ENCODE measurements at regions not wholly inside any gene's neighbourhood (a gene's known extent, or its start where the extent isn't known, plus 50 kb on each side); places are given as distances from the start of the nearest gene placed in this dataset.

DNA sequence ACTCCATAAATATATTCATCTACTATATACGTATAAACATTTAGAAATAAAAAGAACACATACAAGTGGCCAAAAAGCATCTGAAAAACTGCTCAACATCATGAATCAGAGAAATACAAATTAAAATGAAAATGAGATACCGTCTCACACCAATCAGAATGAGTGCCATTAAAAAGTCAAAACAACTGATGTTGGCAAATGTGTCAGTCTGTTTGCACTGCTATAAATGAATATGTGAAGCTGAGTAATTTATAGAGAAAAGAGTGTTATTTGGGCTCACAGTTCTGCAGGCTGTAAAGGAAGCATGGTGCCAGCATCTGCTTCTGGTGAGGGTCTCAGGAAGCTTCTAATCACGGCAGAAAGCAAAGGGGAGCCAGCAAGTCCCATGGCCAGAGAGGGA is 620.3 kb upstream of the CCDC54 start:
- Histone ChIP-seq H3K27ac (ENCODE audit: low read length) (no peak overlapping the region), H3K4me1 (ENCODE audit: control insufficient read depth in 1 of 2, insufficient read depth in 2 of 2, low read length in 2 of 2) (no peaks in the 10 kb centered on the region), H3K9me3 (ENCODE audit: control insufficient read depth in 1 of 2, low read length in 2 of 2) (peaks cover 7 to 19% of the 10 kb centered on the region in 2 donors), H3K36me3 (ENCODE audit: control insufficient read depth in 1 of 2, insufficient read depth in 2 of 2, low read length in 2 of 2) (no peaks in the 10 kb centered on the region), H3K27me3 (ENCODE audit: low read depth, low read length) (no peaks in the 10 kb centered on the region), H3K4me3 (ENCODE audit: low read depth in 1 of 2, low read length in 2 of 2) (no peak overlapping the region)

GRCh38 chr3:106758459-106758858 is 618.8 kb upstream of the CCDC54 start:
- peaks cover 7 to 19% of the 10 kb centered on the region in 2 donors for H3K9me3 ChIP-seq (ENCODE audit: control insufficient read depth in 1 of 2, low read length in 2 of 2)

GRCh38 chr3:106759731-106760130 is 617.5 kb upstream of the CCDC54 start:
- Histone ChIP-seq H3K4me3 (ENCODE audit: low read depth in 1 of 2, low read length in 2 of 2) (no peak overlapping the region), H3K36me3 (ENCODE audit: control insufficient read depth in 1 of 2, insufficient read depth in 2 of 2, low read length in 2 of 2) (no peaks in the 10 kb centered on the region), H3K27ac (ENCODE audit: low read length) (no peak overlapping the region), H3K9me3 (ENCODE audit: control insufficient read depth in 1 of 2, low read length in 2 of 2) (peaks cover 7 to 18% of the 10 kb centered on the region in 2 donors), H3K27me3 (ENCODE audit: low read depth, low read length) (no peaks in the 10 kb centered on the region), H3K4me1 (ENCODE audit: control insufficient read depth in 1 of 2, insufficient read depth in 2 of 2, low read length in 2 of 2) (no peaks in the 10 kb centered on the region)

More at GRCh38 chr3:106758459-106758858, 618.8 kb upstream of the CCDC54 start:
- Histone ChIP-seq H3K27ac (ENCODE audit: low read length) (no peak overlapping the region), H3K4me3 (ENCODE audit: low read depth in 1 of 2, low read length in 2 of 2) (no peak overlapping the region), H3K4me1 (ENCODE audit: control insufficient read depth in 1 of 2, insufficient read depth in 2 of 2, low read length in 2 of 2) (no peaks in the 10 kb centered on the region), H3K36me3 (ENCODE audit: control insufficient read depth in 1 of 2, insufficient read depth in 2 of 2, low read length in 2 of 2) (no peaks in the 10 kb centered on the region), H3K27me3 (ENCODE audit: low read depth, low read length) (no peaks in the 10 kb centered on the region)

DNA sequence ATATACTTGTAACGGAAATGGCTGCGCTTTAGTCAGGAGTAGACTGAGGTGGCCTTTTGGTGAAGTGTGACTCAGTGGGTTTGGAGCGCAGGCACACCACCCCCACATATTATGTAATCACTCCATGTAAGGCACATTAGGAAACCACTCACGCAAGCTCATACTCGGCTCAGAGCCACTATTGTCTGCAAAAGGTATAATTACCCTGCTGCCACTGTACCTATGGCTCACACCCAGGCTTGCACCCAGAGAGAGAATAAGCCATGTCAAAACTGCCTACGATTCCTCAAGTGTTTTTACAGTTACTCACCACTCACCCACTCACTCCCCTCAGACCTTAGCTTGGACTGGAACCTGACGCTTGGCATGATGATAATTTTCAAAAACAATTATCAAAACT is 611.9 kb upstream of the CCDC54 start:
- no peak overlapping the region for H3K4me3 ChIP-seq (ENCODE audit: low read depth in 1 of 2, low read length in 2 of 2)
- H3K4me1 ChIP-seq (ENCODE audit: control insufficient read depth in 1 of 2, insufficient read depth in 2 of 2, low read length in 2 of 2): no peaks in the 10 kb centered on the region
- no peaks in the 10 kb centered on the region for H3K27me3 ChIP-seq (ENCODE audit: low read depth, low read length)
- no peak overlapping the region for H3K27ac ChIP-seq (ENCODE audit: low read length)
- H3K36me3 ChIP-seq (ENCODE audit: control insufficient read depth in 1 of 2, insufficient read depth in 2 of 2, low read length in 2 of 2): no peaks in the 10 kb centered on the region
- no peaks in the 10 kb centered on the region for H3K9me3 ChIP-seq (ENCODE audit: control insufficient read depth in 1 of 2, low read length in 2 of 2)

DNA sequence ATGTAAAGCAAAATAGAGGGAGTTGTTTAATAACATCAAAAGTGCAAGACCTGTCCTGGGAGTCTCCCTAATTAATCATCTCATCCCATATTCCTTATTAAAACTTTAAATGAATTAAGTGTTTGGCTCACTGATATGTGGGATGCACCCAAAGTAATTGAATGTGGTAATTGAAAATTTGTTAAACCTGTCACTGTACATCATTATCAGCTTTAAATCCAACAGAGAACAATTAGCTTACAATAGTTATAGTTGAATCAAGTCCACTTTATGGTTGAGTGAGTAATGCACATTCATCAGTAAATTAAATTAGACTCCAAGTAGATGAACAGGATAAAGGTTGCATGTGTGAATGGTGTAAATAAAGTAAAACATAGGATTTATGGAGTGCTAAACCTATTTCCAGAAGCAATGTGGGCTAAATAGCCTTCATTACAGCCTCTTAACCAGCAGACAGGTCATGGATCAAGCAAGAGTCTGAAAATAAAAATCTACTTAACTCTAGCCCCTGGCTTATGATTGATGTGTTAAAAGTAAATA is 608.2 kb upstream of the CCDC54 start:
- no peaks in the 10 kb centered on the region for H3K9me3 ChIP-seq (ENCODE audit: control insufficient read depth in 1 of 2, low read length in 2 of 2)
- H3K4me1 ChIP-seq (ENCODE audit: control insufficient read depth in 1 of 2, insufficient read depth in 2 of 2, low read length in 2 of 2): no peaks in the 10 kb centered on the region
- H3K4me3 ChIP-seq (ENCODE audit: low read depth in 1 of 2, low read length in 2 of 2): no peak overlapping the region
- H3K27me3 ChIP-seq (ENCODE audit: low read depth, low read length): no peaks in the 10 kb centered on the region
- H3K36me3 ChIP-seq (ENCODE audit: control insufficient read depth in 1 of 2, insufficient read depth in 2 of 2, low read length in 2 of 2): no peaks in the 10 kb centered on the region
- H3K27ac ChIP-seq (ENCODE audit: low read length): no peak overlapping the region

DNA sequence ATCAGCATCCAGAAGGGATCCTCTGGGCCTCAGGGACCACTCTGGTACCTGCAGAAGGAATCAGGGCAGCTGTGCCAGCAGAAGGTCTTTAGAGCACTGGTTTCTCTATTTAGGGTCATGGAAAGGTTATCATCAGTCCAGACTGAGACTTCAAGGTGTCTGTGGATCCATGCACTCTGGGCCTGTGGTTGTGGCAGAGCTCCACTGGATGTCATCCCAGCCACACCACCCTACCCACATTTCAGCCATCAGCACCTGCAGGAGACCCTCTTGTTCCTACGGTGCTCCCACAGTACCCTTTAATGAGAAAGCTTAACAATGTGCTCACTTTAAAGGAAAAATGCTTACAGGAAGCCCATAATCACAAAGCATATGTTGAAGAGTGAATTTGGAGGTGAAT is 603.4 kb upstream of the CCDC54 start:
- H3K27ac ChIP-seq (ENCODE audit: low read length): no peak overlapping the region
- no peaks in the 10 kb centered on the region for H3K27me3 ChIP-seq (ENCODE audit: low read depth, low read length)
- H3K36me3 ChIP-seq (ENCODE audit: control insufficient read depth in 1 of 2, insufficient read depth in 2 of 2, low read length in 2 of 2): no peaks in the 10 kb centered on the region
- H3K4me3 ChIP-seq (ENCODE audit: low read depth in 1 of 2, low read length in 2 of 2): no peak overlapping the region
- H3K4me1 ChIP-seq (ENCODE audit: control insufficient read depth in 1 of 2, insufficient read depth in 2 of 2, low read length in 2 of 2): no peaks in the 10 kb centered on the region
- H3K9me3 ChIP-seq (ENCODE audit: control insufficient read depth in 1 of 2, low read length in 2 of 2): no peaks in the 10 kb centered on the region

DNA sequence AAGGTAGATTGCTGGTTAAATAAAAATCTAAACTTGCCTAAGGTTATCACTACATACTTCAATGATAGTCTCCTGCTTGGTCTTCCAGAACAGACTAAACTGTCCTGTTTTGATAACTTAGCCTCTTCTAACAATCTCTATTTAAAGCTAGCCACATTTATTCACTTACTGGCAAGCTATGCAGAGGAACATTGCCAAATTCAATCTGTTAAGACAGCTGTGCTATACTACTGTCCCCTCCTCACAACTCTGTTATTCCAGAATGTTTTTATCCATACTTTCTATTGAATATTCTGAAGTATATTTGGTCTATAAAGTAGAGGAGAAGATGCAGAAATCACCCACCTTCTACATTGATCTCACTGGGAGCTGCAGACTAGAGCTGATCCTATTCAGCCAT is 594.0 kb upstream of the CCDC54 start:
- Histone ChIP-seq H3K4me1 (ENCODE audit: control insufficient read depth in 1 of 2, insufficient read depth in 2 of 2, low read length in 2 of 2) (no peaks in the 10 kb centered on the region), H3K9me3 (ENCODE audit: control insufficient read depth in 1 of 2, low read length in 2 of 2) (no peaks in the 10 kb centered on the region), H3K27me3 (ENCODE audit: low read depth, low read length) (no peaks in the 10 kb centered on the region), H3K36me3 (ENCODE audit: control insufficient read depth in 1 of 2, insufficient read depth in 2 of 2, low read length in 2 of 2) (no peaks in the 10 kb centered on the region), H3K27ac (ENCODE audit: low read length) (no peak overlapping the region), H3K4me3 (ENCODE audit: low read depth in 1 of 2, low read length in 2 of 2) (no peak overlapping the region)

DNA sequence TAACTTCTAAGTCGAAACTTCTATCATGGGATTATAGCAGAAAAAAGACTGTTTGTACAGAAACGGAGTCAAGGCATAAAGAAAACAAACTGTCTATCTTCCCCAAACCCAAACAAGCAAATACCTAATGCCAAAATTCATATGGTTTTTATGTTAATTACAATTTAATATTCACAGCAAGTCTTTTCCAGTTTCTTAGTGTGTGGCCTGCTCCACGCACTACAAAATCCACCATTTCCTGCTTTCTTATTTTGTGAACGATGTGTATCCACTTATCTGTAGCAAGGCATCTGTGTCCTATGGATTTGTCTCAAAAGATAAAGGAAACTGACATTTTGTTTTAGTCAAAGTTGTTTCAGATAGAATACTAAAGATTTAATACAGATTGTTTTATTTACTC is 588.0 kb upstream of the CCDC54 start:
- Histone ChIP-seq H3K27ac (ENCODE audit: low read length) (no peak overlapping the region), H3K36me3 (ENCODE audit: control insufficient read depth in 1 of 2, insufficient read depth in 2 of 2, low read length in 2 of 2) (no peaks in the 10 kb centered on the region), H3K4me1 (ENCODE audit: control insufficient read depth in 1 of 2, insufficient read depth in 2 of 2, low read length in 2 of 2) (no peaks in the 10 kb centered on the region), H3K4me3 (ENCODE audit: low read depth in 1 of 2, low read length in 2 of 2) (no peak overlapping the region), H3K9me3 (ENCODE audit: control insufficient read depth in 1 of 2, low read length in 2 of 2) (no peaks in the 10 kb centered on the region), H3K27me3 (ENCODE audit: low read depth, low read length) (no peaks in the 10 kb centered on the region)

- H3K9me3 ChIP-seq (ENCODE audit: control insufficient read depth in 1 of 2, low read length in 2 of 2): no peaks in the 10 kb centered on the region
- no peaks in the 10 kb centered on the region for H3K36me3 ChIP-seq (ENCODE audit: control insufficient read depth in 1 of 2, insufficient read depth in 2 of 2, low read length in 2 of 2)
- no peak overlapping the region for H3K27ac ChIP-seq (ENCODE audit: low read length)
- no peaks in the 10 kb centered on the region for H3K4me1 ChIP-seq (ENCODE audit: control insufficient read depth in 1 of 2, insufficient read depth in 2 of 2, low read length in 2 of 2)
- no peaks in the 10 kb centered on the region for H3K27me3 ChIP-seq (ENCODE audit: low read depth, low read length)
- no peak overlapping the region for H3K4me3 ChIP-seq (ENCODE audit: low read depth in 1 of 2, low read length in 2 of 2)
Measured at GRCh38 chr3:106792716-106793115, 584.5 kb upstream of the CCDC54 start.

GRCh38 chr3:106794442-106794841 is 582.8 kb upstream of the CCDC54 start:
- Histone ChIP-seq H3K4me1 (ENCODE audit: control insufficient read depth in 1 of 2, insufficient read depth in 2 of 2, low read length in 2 of 2) (no peaks in the 10 kb centered on the region), H3K9me3 (ENCODE audit: control insufficient read depth in 1 of 2, low read length in 2 of 2) (no peaks in the 10 kb centered on the region), H3K4me3 (ENCODE audit: low read depth in 1 of 2, low read length in 2 of 2) (no peak overlapping the region), H3K27me3 (ENCODE audit: low read depth, low read length) (no peaks in the 10 kb centered on the region), H3K27ac (ENCODE audit: low read length) (no peak overlapping the region), H3K36me3 (ENCODE audit: control insufficient read depth in 1 of 2, insufficient read depth in 2 of 2, low read length in 2 of 2) (no peaks in the 10 kb centered on the region)

GRCh38 chr3:106795553-106795952 is 581.7 kb upstream of the CCDC54 start:
- no peak overlapping the region for H3K27ac ChIP-seq (ENCODE audit: low read length)
- no peaks in the 10 kb centered on the region for H3K9me3 ChIP-seq (ENCODE audit: control insufficient read depth in 1 of 2, low read length in 2 of 2)
- H3K4me1 ChIP-seq (ENCODE audit: control insufficient read depth in 1 of 2, insufficient read depth in 2 of 2, low read length in 2 of 2): no peaks in the 10 kb centered on the region
- H3K36me3 ChIP-seq (ENCODE audit: control insufficient read depth in 1 of 2, insufficient read depth in 2 of 2, low read length in 2 of 2): no peaks in the 10 kb centered on the region
- H3K4me3 ChIP-seq (ENCODE audit: low read depth in 1 of 2, low read length in 2 of 2): no peak overlapping the region
- H3K27me3 ChIP-seq (ENCODE audit: low read depth, low read length): no peaks in the 10 kb centered on the region

GRCh38 chr3:106797461-106797860 is 579.8 kb upstream of the CCDC54 start:
- H3K36me3 ChIP-seq (ENCODE audit: control insufficient read depth in 1 of 2, insufficient read depth in 2 of 2, low read length in 2 of 2): no peaks in the 10 kb centered on the region
- no peak overlapping the region for H3K27ac ChIP-seq (ENCODE audit: low read length)
- no peak overlapping the region for H3K4me3 ChIP-seq (ENCODE audit: low read depth in 1 of 2, low read length in 2 of 2)
- no peaks in the 10 kb centered on the region for H3K4me1 ChIP-seq (ENCODE audit: control insufficient read depth in 1 of 2, insufficient read depth in 2 of 2, low read length in 2 of 2)
- H3K9me3 ChIP-seq (ENCODE audit: control insufficient read depth in 1 of 2, low read length in 2 of 2): no peaks in the 10 kb centered on the region
- H3K27me3 ChIP-seq (ENCODE audit: low read depth, low read length): no peaks in the 10 kb centered on the region
